Adrenal gland (tissue), 9 donors: ENCODE measurements at regions not wholly inside any gene's neighbourhood (a gene's known extent, or its start where the extent isn't known, plus 50 kb on each side); places are given as distances from the start of the nearest gene placed in this dataset.

Source experiments
- DNase-seq, 7 donors: peaks; one replicate each; pipeline ENCODE4 v3.0.0-alpha.2; 2019 to 2020
- H3K27ac ChIP-seq, 5 donors: fragments of 200-600 bp; sonication (generic) in 4 of 5; 1 replicate in 3 of 5; 2 replicates in 2 of 5; pipeline versions ENCODE4 v1.5.1 to v1.8.0; 2016 to 2020; ENCODE audit warnings: mild to moderate bottlenecking in 1 of 5
- H3K27me3 ChIP-seq: fragments of 200-600 bp; 2 replicates; pipeline ENCODE4 v1.8.0; 2021
- H3K36me3 ChIP-seq, 2 donors: fragments of 200-600 bp; replicated peaks in 1 of 2; 1 replicate in 1 of 2; 2 replicates in 1 of 2; pipeline versions ENCODE4 v1.5.1 to v1.8.0; 2018 to 2022
- H3K4me1 ChIP-seq, 2 donors: fragments of 200-600 bp; replicated peaks in 1 of 2; 1 replicate in 1 of 2; 2 replicates in 1 of 2; pipeline versions ENCODE4 v1.5.1 to v1.8.0; 2018 to 2021
- H3K4me3 ChIP-seq, 4 donors: fragments of 200-600 bp; sonication (generic) in 3 of 4; one replicate each; pipeline ENCODE4 v1.5.1; 2016 to 2018
- H3K9me3 ChIP-seq, 3 donors: fragments of 200-600 bp; sonication (generic) in 1 of 3; replicated peaks in 1 of 3; 1 replicate in 2 of 3; 2 replicates in 1 of 3; pipeline versions ENCODE4 v1.5.1 to v1.8.0; 2016 to 2021
- POLR2A ChIP-seq, 2 donors: fragments of 450-650 bp; IDR thresholded peaks; one replicate each; pipeline ENCODE4 v1.6.1; 2017; ENCODE audit warnings: antibody characterized with exemption in 2 of 2, mild to moderate bottlenecking in 2 of 2, moderate library complexity in 1 of 2
- WGBS, 4 donors: extraction: QIAGEN DNeasy Blood & Tissue Kit in 2 of 4; methylation state at CpG; one replicate each; pipeline versions ENCODE4 v1.1.5 to v1.1.7; 2013 to 2017; 5-methylcytosine and 5-hydroxymethylcytosine counted together
- intact Hi-C, 2 donors: fragments of 100-400 bp; cut with DNase I; formaldehyde crosslinking; loops; one replicate each; pipeline versions ENCODE4 v1.14.1 to v1.15.0; 2022 to 2023
- TF ChIP-seq, protein P1 (sequence below), 6 experiments: fragments of 450-650 bp in 4 of 6; fragments of 200-600 bp in 2 of 6; sonication (generic) in 1 of 6; IDR thresholded peaks; 1 replicate in 5 of 6; 2 replicates in 1 of 6; pipeline versions ENCODE4 v1.5.1 to v1.8.0; 2016 to 2021; ENCODE audit warnings: antibody characterized with exemption in 6 of 6, mild to moderate bottlenecking in 2 of 6, moderate library complexity in 1 of 6
- donor health status: healthy with polysubstance abuse.
- donor health status: Bipolar disorder and iron deficiency.
- donor health status: DM: yes; HTN: yes; CAD: no.
- donor health status: DM: no; HTN: no; CAD: no.
- donor health status: DM: no; HTN: no; CAD: no.

DNA sequence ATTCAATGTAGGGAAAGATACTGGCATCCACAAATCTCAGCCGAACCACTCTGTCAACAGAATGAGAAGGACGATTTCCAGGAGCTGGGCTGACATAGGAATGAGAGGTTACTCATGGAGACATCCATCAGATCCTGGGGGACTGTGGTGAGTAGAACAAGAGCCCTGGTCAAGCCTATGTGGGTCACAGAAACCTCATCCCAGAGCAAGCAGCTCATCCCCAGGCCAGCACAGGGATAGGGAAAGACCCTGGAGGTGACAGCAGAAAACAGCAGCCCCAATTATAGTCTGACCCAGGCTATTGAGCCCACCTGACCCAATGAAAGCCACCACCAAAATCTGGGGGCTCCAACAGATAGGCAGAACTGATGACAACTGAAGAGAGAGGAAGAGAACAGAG, 128.0 kb upstream of the SERPIND1 start:
- H3K4me3 ChIP-seq: no peak overlapping the region
- no peak overlapping the region for H3K27ac ChIP-seq
- 82 to 92% (median 87%) methylated on average over 2 of the region's 2 CpGs for WGBS, 4 donors
- no peaks in the 10 kb centered on the region for H3K9me3 ChIP-seq
- TF ChIP-seq, protein P1, sequence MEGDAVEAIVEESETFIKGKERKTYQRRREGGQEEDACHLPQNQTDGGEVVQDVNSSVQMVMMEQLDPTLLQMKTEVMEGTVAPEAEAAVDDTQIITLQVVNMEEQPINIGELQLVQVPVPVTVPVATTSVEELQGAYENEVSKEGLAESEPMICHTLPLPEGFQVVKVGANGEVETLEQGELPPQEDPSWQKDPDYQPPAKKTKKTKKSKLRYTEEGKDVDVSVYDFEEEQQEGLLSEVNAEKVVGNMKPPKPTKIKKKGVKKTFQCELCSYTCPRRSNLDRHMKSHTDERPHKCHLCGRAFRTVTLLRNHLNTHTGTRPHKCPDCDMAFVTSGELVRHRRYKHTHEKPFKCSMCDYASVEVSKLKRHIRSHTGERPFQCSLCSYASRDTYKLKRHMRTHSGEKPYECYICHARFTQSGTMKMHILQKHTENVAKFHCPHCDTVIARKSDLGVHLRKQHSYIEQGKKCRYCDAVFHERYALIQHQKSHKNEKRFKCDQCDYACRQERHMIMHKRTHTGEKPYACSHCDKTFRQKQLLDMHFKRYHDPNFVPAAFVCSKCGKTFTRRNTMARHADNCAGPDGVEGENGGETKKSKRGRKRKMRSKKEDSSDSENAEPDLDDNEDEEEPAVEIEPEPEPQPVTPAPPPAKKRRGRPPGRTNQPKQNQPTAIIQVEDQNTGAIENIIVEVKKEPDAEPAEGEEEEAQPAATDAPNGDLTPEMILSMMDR (IDR thresholded peaks at IDR 0.05): no peak
- TF ChIP-seq POLR2A (IDR thresholded peaks at IDR 0.05): no peak
- intact Hi-C loops: no loop called here
- peak in 1 of 7 donors; percentile 5 for DNase-seq
- H3K36me3 ChIP-seq: no peaks in the 10 kb centered on the region
- no peaks in the 10 kb centered on the region for H3K27me3 ChIP-seq
- H3K4me1 ChIP-seq: no peaks in the 10 kb centered on the region

DNA sequence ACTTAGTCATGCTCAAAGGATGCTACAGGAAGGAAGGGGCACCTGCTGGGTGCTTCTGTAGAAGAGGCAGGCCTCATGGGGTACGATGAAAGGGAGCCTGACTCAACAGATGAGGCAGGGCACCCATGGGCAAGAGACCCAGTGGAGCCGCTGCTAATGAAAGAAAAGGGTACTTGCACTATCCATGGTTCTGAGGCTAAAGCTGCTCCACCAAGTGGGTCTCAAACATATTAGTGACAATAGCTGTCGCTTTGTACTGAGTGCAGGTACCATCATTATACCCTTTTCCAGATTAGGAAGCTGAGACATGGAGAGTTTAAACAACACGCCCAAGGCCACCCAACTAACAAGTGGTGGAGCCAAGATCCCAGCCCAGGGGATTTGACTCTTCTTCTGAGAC, 127.5 kb upstream of the SERPIND1 start:
- intact Hi-C loops: no loop called here
- H3K4me3 ChIP-seq: no peak overlapping the region
- no peak overlapping the region for H3K27ac ChIP-seq
- DNase-seq: peak in 1 of 7 donors; percentile 21
- no peaks in the 10 kb centered on the region for H3K9me3 ChIP-seq
- H3K36me3 ChIP-seq: no peaks in the 10 kb centered on the region
- WGBS, 4 donors: 85 to 94% (median 92%) methylated on average over 2 to 4 of the region's 4 CpGs
- no peak for TF ChIP-seq POLR2A (IDR thresholded peaks at IDR 0.05)
- TF ChIP-seq, protein P1 (IDR thresholded peaks at IDR 0.05): no peak
- no peaks in the 10 kb centered on the region for H3K27me3 ChIP-seq
- no peaks in the 10 kb centered on the region for H3K4me1 ChIP-seq

DNA sequence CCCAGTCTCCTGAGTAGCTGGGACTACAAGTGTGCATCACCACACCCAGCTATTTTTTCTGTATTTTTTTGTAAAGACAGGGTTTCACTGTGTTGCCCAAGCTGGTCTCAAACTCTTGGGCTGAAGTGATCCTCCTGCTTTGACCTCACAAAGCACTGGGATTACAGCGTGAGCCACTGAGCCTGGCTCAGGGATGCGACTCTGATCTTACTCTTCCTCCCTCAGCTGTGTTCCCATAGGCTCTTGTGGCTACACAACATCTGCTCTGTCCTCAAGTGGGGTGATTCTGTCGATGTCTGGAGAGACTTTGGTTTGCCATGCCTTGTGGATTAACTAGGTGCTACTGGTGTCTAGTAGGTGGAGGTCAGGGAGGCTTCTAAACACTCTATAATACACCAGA, 127.0 kb upstream of the SERPIND1 start:
- H3K36me3 ChIP-seq: no peaks in the 10 kb centered on the region
- no peak overlapping the region for H3K27ac ChIP-seq
- H3K27me3 ChIP-seq: no peaks in the 10 kb centered on the region
- H3K4me3 ChIP-seq: no peak overlapping the region
- intact Hi-C loops: no loop called here
- DNase-seq: peak in 1 of 7 donors; percentile 9
- TF ChIP-seq, protein P1 (IDR thresholded peaks at IDR 0.05): no peak
- TF ChIP-seq POLR2A (IDR thresholded peaks at IDR 0.05): no peak
- no peaks in the 10 kb centered on the region for H3K4me1 ChIP-seq
- no peaks in the 10 kb centered on the region for H3K9me3 ChIP-seq
- WGBS, 4 donors: 82 to 92% (median 89%) methylated on average over 3 of the region's 3 CpGs

DNA sequence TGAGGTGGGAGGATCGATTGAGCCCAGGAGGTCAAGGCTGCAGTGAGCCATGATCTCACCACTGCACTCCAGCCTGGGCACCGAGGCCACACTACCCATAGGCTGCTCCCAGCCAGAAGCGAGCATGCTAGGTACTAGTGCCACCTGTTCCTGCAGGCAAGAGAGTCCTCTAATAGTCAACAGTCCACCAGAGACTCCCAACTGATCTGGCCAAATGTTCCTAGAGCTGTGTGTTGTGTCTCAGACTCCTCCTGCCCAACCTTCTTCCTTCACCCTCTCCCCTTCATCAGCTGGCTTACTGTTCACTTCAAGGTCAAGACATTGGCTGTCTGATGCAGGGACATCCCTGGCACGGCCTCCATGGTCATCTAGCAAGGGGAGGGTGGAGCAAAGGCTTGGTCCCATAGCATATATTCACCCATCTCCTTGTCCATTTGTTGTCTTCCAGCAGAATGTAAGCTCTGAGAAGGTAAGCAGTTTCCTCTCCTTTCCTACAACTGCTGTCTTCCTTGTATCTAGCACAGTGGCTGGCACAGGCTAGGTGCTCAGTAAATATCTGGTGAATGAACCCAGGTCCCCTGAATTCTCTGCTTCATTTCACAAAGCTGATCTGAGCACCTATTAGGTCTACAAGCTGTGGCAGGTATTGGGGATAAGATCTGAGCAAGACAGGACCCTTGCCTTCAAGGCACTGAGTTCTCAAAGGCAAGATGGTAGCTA, 126.2 kb upstream of the SERPIND1 start:
- Histone ChIP-seq H3K9me3 (no peaks in the 10 kb centered on the region), H3K27me3 (no peaks in the 10 kb centered on the region), H3K36me3 (no peaks in the 10 kb centered on the region), H3K4me1 (no peaks in the 10 kb centered on the region), H3K4me3 (no peak overlapping the region), H3K27ac (no peak overlapping the region)
- intact Hi-C loops: no loop called here
- DNase-seq: peak in 1 of 7 donors; percentile 2
- TF ChIP-seq POLR2A (IDR thresholded peaks at IDR 0.05): no peak
- TF ChIP-seq, protein P1 (IDR thresholded peaks at IDR 0.05): no peak
- WGBS, 4 donors: 73 to 80% (median 79%) methylated on average over 1 to 4 of the region's 4 CpGs
